Left ventricle myocardium inferior (tissue), 1 donor: ENCODE measurements at regions not wholly inside any gene's neighbourhood (a gene's known extent, or its start where the extent isn't known, plus 50 kb on each side); places are given as distances from the start of the nearest gene placed in this dataset.

Source experiments
- DNase-seq: peaks from one replicate; pipeline ENCODE4 v3.0.0-alpha.2; 2020
- H3K27ac ChIP-seq: fragments of 200-600 bp; replicated peaks from 2 replicates; pipeline ENCODE4 v1.8.0; 2021
- H3K27me3 ChIP-seq: fragments of 200-600 bp; 2 replicates; pipeline ENCODE4 v1.8.0; 2021; ENCODE audit warnings: low read depth
- H3K36me3 ChIP-seq: fragments of 200-600 bp; 2 replicates; pipeline ENCODE4 v1.8.0; 2021
- H3K4me1 ChIP-seq: fragments of 200-600 bp; 2 replicates; pipeline ENCODE4 v1.8.0; 2021
- H3K4me3 ChIP-seq: fragments of 200-600 bp; 2 replicates; pipeline ENCODE4 v1.8.0; 2021; ENCODE audit warnings: mild to moderate bottlenecking, moderate library complexity
- H3K9me3 ChIP-seq: fragments of 200-600 bp; replicated peaks from 2 replicates; pipeline ENCODE4 v1.8.0; 2021
- CTCF ChIP-seq: fragments of 200-600 bp; IDR thresholded peaks from 2 replicates; pipeline ENCODE4 v1.8.0; 2021; ENCODE audit warnings: antibody characterized with exemption, mild to moderate bottlenecking, borderline replicate concordance
- intact Hi-C: fragments of 100-400 bp; cut with micrococcal nuclease; formaldehyde crosslinking; loops from one replicate; pipeline ENCODE4 v1.11.0; 2022
- donor health status: DM: no; HTN: yes; CAD: no; lungs with severe emphysema.

GRCh38 chr20:39658662-39659409, 696.7 kb downstream of the DHX35 start:
- Histone ChIP-seq H3K4me1 (no peaks in the 10 kb centered on the region), H3K27me3 (peaks cover 10% of the 10 kb centered on the region), H3K4me3 (no peak overlapping the region), H3K9me3 (no peaks in the 10 kb centered on the region), H3K36me3 (no peaks in the 10 kb centered on the region), H3K27ac (no peak overlapping the region)
- no peak for DNase-seq
- intact Hi-C loops = no loop called here
- TF ChIP-seq CTCF = no peak

- no peak overlapping the region for H3K4me3 ChIP-seq
- H3K4me1 ChIP-seq = no peaks in the 10 kb centered on the region
- no peak for DNase-seq
- TF ChIP-seq CTCF = no peak
- H3K27ac ChIP-seq = no peak overlapping the region
- no peaks in the 10 kb centered on the region for H3K36me3 ChIP-seq
- H3K9me3 ChIP-seq = no peaks in the 10 kb centered on the region
- intact Hi-C loops = no loop called here
- peaks cover 39% of the 10 kb centered on the region for H3K27me3 ChIP-seq
These were observed 692.0 kb downstream of the DHX35 start for GRCh38 chr20:39654171-39654570.

GRCh38 chr20:39651645-39652325, 689.6 kb downstream of the DHX35 start:
- no peak overlapping the region for H3K4me3 ChIP-seq
- no peaks in the 10 kb centered on the region for H3K4me1 ChIP-seq
- H3K27me3 ChIP-seq = peaks cover 38% of the 10 kb centered on the region
- H3K9me3 ChIP-seq = no peaks in the 10 kb centered on the region
- H3K36me3 ChIP-seq = no peaks in the 10 kb centered on the region
- DNase-seq = no peak
- no peak for TF ChIP-seq CTCF
- intact Hi-C loops = no loop called here
- H3K27ac ChIP-seq = no peak overlapping the region

- TF ChIP-seq CTCF = no peak
- no peak for DNase-seq
- H3K27me3 ChIP-seq = peaks cover 34% of the 10 kb centered on the region
These were observed 684.8 kb downstream of the DHX35 start for GRCh38 chr20:39646874-39647413.

GRCh38 chr20:39645131-39645530, 683.0 kb downstream of the DHX35 start:
- Histone ChIP-seq H3K4me3 (no peak overlapping the region), H3K36me3 (no peaks in the 10 kb centered on the region), H3K4me1 (no peaks in the 10 kb centered on the region), H3K9me3 (no peaks in the 10 kb centered on the region), H3K27ac (no peak overlapping the region), H3K27me3 (peaks cover 16% of the 10 kb centered on the region)
- no peak for DNase-seq
- TF ChIP-seq CTCF = no peak
- intact Hi-C loops = no loop called here

More at GRCh38 chr20:39646874-39647413, 684.8 kb downstream of the DHX35 start:
- Histone ChIP-seq H3K9me3 (no peaks in the 10 kb centered on the region), H3K27ac (no peak overlapping the region), H3K4me1 (no peaks in the 10 kb centered on the region), H3K36me3 (no peaks in the 10 kb centered on the region), H3K4me3 (no peak overlapping the region)
- intact Hi-C loops = no loop called here
